GM20000 (cell line): ENCODE measurements at regions not wholly inside any gene's neighbourhood (a gene's known extent, or its start where the extent isn't known, plus 50 kb on each side); places are given as distances from the start of the nearest gene placed in this dataset.

Source experiments
- DNase-seq: peaks from one replicate; pipeline ENCODE4 v3.0.0; 2012; ENCODE audit warnings: low spot score
- CTCF ChIP-seq: IDR thresholded peaks from 2 replicates; pipeline ENCODE4 v1.5.1; 2012; ENCODE audit warnings: mild to moderate bottlenecking, control low read depth; ENCODE audit errors: extremely low read depth, missing control alignments

- no peak for DNase-seq
- TF ChIP-seq CTCF, result no peak
Measured at GRCh38 chr11:39434466-39434865, 2025.0 kb downstream of the LRRC4C start.

DNA sequence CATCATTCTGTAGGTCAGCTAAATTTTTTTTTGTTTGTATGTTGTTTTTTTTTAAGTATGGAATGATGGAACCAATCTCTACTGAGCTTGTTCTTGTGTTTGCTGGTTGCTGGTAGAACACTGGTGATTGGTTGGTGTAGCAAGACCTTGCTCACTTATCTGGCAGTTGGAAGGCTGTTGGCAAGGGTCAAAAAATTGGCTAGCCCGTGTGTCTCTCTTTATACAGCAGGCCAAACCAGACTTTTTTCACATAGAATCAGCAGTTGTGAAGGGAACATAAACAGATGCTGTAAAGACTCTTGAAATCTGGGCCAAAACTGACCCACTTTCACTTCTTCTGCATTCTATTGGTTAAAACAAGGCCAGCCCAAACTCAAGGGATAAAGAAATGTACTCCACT, 2026.5 kb downstream of the LRRC4C start:
- DNase-seq, result no peak
- no peak for TF ChIP-seq CTCF

- no peak for TF ChIP-seq CTCF
- DNase-seq, result no peak
Measured at GRCh38 chr11:39425226-39425625, 2034.2 kb downstream of the LRRC4C start.

DNA sequence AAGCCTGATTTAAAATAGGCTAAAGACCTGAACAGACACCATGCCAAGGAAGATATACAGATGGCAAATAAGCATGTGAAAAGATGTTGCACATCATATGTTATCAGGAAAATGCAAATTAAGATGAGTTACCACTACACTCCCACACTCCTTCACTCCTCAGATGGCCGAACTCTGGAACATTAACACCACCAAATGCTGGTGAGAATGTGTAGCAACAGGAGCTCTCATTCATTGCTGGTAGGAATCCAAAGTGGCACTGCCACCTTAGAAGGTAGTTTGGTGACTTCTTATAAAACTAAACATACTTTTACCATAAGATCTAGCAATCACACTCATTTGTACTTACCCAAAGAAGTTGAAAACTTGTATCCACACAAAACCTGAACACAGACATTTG, 2047.3 kb downstream of the LRRC4C start:
- TF ChIP-seq CTCF, result no peak
- no peak for DNase-seq

DNA sequence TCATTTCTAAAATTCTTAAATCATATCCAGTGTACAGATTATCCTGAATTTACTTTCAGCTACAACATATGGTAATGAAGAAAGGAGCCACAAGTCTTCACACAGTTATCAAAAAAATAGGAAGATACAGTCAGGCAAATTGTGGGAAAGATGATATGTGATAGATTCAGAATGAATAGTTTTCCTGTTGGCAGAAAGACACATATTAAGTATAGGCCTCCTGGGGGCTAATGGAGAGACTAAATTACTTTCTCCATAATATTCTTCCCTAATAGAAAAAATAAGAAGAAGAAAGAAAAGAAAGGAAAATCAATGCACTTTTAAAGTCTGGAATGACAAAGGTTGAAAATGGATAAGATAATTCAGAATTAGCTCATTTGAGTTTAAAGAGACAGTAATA, 2073.5 kb downstream of the LRRC4C start:
- TF ChIP-seq CTCF, result no peak
- DNase-seq, result no peak

- TF ChIP-seq CTCF, result peak; percentile 23
- peak; percentile 8 for DNase-seq
Measured at GRCh38 chr11:39374963-39375698, 2084.3 kb downstream of the LRRC4C start.

DNA sequence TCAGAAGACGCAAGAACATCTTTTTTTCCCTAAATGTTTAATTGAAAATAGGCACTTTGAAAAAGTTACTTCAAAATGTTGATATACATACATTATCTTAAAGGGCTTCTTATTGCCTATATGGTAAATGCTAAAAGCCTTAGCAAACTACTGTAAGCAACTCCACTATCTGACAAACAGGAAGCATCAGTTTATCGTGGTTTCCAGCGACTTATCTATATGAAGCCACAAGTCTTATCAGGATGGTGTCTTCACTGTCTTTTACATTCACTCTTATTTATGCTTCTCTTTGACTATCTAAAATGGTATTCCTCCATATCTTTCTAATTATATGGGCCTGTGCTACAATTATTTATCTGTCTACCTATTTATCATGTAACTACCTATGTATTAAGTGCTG, 2091.9 kb downstream of the LRRC4C start:
- no peak for TF ChIP-seq CTCF
- DNase-seq, result no peak
